HCT116 (cell line): ENCODE measurements at regions not wholly inside any gene's neighbourhood (a gene's known extent, or its start where the extent isn't known, plus 50 kb on each side); places are given as distances from the start of the nearest gene placed in this dataset.

ENCODE experiments used
- POLR2A ChIP-seq: IDR thresholded peaks from 2 replicates; pipeline ENCODE4 v1.7.0; 2011; ENCODE audit warnings: borderline replicate concordance; ENCODE audit not compliant: insufficient read depth, insufficient read length; ENCODE audit errors: extremely low read depth
- REST ChIP-seq: IDR thresholded peaks from 2 replicates; pipeline ENCODE4 v1.6.1; 2012; ENCODE audit warnings: low read depth
- ZFX ChIP-seq: fragments of 450-650 bp; IDR thresholded peaks from 2 replicates; pipeline ENCODE4 v1.6.1; 2017
- ZNF274 ChIP-seq: fragments of 200-500 bp; sonication (Bioruptor generic); IDR thresholded peaks from 2 replicates; pipeline ENCODE4 v1.6.1; 2014; ENCODE audit warnings: mild to moderate bottlenecking, low read depth, low read length, inconsistent platforms
- TF ChIP-seq, protein P1 (sequence below), 3 experiments: fragments of 200-600 bp in 1 of 3; sonication (generic) in 1 of 3; IDR thresholded peaks in 2 of 3; conservative IDR thresholded peaks in 1 of 3; 2 replicates each; pipeline ENCODE4 v1.5.1; 2012 to 2017; ENCODE audit warnings: low read depth in 2 of 3, low read length in 2 of 3, antibody characterized with exemption in 1 of 3, borderline replicate concordance in 1 of 3, control low read depth in 1 of 3, mild to moderate bottlenecking in 1 of 3, mixed read lengths in 1 of 3, mixed run types in 1 of 3, moderate library complexity in 1 of 3; ENCODE audit not compliant: insufficient read depth in 1 of 3

GRCh38 chr13:70994191-70994590 is 872.8 kb downstream of the DACH1 start:
- TF ChIP-seq REST (no peak), ZNF274 (no peak), ZFX (no peak), POLR2A (no peak)
- TF ChIP-seq, protein P1, sequence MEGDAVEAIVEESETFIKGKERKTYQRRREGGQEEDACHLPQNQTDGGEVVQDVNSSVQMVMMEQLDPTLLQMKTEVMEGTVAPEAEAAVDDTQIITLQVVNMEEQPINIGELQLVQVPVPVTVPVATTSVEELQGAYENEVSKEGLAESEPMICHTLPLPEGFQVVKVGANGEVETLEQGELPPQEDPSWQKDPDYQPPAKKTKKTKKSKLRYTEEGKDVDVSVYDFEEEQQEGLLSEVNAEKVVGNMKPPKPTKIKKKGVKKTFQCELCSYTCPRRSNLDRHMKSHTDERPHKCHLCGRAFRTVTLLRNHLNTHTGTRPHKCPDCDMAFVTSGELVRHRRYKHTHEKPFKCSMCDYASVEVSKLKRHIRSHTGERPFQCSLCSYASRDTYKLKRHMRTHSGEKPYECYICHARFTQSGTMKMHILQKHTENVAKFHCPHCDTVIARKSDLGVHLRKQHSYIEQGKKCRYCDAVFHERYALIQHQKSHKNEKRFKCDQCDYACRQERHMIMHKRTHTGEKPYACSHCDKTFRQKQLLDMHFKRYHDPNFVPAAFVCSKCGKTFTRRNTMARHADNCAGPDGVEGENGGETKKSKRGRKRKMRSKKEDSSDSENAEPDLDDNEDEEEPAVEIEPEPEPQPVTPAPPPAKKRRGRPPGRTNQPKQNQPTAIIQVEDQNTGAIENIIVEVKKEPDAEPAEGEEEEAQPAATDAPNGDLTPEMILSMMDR (IDR thresholded peaks at IDR 0.05 in 2 of 3, conservative IDR thresholded peaks at IDR 0.05 in 1 of 3; ENCODE audit: borderline replicate concordance in 1 of 3, insufficient read depth in 1 of 3, low read depth in 2 of 3, low read length in 2 of 3), result no peak
